Esophagus muscularis mucosa (tissue), 4 donors: ENCODE measurements at regions not wholly inside any gene's neighbourhood (a gene's known extent, or its start where the extent isn't known, plus 50 kb on each side); places are given as distances from the start of the nearest gene placed in this dataset.

Experiments used
- DNase-seq: peaks from one replicate; pipeline ENCODE4 v3.0.0-alpha.2; 2017; ENCODE audit errors: extremely low spot score
- H3K27ac ChIP-seq, 4 donors: fragments of 200-600 bp; sonication (generic); replicated peaks in 1 of 4; 1 replicate in 3 of 4; 2 replicates in 1 of 4; pipeline ENCODE4 v1.5.1; 2016 to 2019; ENCODE audit warnings: mild to moderate bottlenecking in 1 of 4
- H3K27me3 ChIP-seq, 4 donors: fragments of 200-600 bp; sonication (generic); one replicate each; pipeline versions ENCODE4 v1.5.1 to v1.6.0; 2016 to 2019
- H3K36me3 ChIP-seq, 4 donors: fragments of 200-600 bp; sonication (generic); one replicate each; pipeline ENCODE4 v1.5.1; 2016 to 2019
- H3K4me1 ChIP-seq, 4 donors: fragments of 200-600 bp; sonication (generic); one replicate each; pipeline ENCODE4 v1.5.1; 2016 to 2019
- H3K4me3 ChIP-seq, 4 donors: fragments of 200-600 bp; sonication (generic); 1 replicate in 2 of 4; 2 replicates in 2 of 4; pipeline ENCODE4 v1.5.1; 2016 to 2019; ENCODE audit warnings: mild to moderate bottlenecking in 4 of 4, moderate library complexity in 1 of 4
- H3K9me3 ChIP-seq, 4 donors: fragments of 200-600 bp; sonication (generic); 1 replicate in 3 of 4; 2 replicates in 1 of 4; pipeline ENCODE4 v1.5.1; 2016 to 2019
- EP300 ChIP-seq: sonication (generic); formaldehyde crosslinking; IDR thresholded peaks from one replicate; pipeline ENCODE4 v1.6.1; 2017; ENCODE audit warnings: antibody characterized with exemption
- POLR2A ChIP-seq: fragments of 450-650 bp; IDR thresholded peaks from one replicate; pipeline ENCODE4 v1.6.1; 2017; ENCODE audit warnings: antibody characterized with exemption, moderate library complexity, mild to moderate bottlenecking, low read depth
- POLR2AphosphoS5 ChIP-seq, 2 donors: sonication (generic); formaldehyde crosslinking; IDR thresholded peaks; one replicate each; pipeline ENCODE4 v1.6.1; 2017; ENCODE audit warnings: antibody characterized with exemption in 2 of 2
- WGBS: methylation state at CpG from one replicate; pipeline ENCODE4 v1.1.5; 2018; 5-methylcytosine and 5-hydroxymethylcytosine counted together
- intact Hi-C: fragments of 100-400 bp; cut with DNase I; formaldehyde crosslinking; loops from one replicate; pipeline ENCODE4 v1.15.1; 2023
- TF ChIP-seq, protein P1 (sequence below), 3 experiments: fragments of 200-600 bp in 2 of 3; fragments of 450-650 bp in 1 of 3; sonication (generic) in 2 of 3; IDR thresholded peaks; one replicate each; pipeline ENCODE4 v1.5.1; 2017 to 2019; ENCODE audit warnings: antibody characterized with exemption in 3 of 3, mild to moderate bottlenecking in 2 of 3, moderate library complexity in 1 of 3

DNA sequence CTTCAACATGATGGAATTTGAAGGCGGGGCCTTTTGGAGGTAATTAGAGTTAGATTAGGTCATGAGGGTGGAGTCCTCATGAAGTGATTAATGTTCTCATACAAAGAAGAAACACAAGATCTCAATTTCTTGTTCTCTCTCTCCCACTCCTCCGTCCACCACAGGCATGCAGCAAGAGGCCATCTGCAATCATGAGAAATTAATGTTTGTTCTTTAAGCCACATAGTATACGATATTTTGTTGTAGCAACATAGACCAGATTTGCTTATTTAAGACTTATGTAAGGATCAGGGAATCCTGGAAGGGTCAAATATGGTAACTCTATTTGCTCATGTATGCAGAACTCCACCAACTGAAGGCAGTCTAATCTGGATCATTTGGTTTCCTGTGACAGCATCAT, 429.0 kb downstream of the LRIG3 start:
- Histone ChIP-seq H3K4me3 (no peak overlapping the region), H3K36me3 (no peaks in the 10 kb centered on the region), H3K4me1 (no peaks in the 10 kb centered on the region), H3K27ac (no peak overlapping the region), H3K9me3 (no peaks in the 10 kb centered on the region), H3K27me3 (no peaks in the 10 kb centered on the region)
- DNase-seq = no peak
- TF ChIP-seq POLR2A (no peak), EP300 (no peak), POLR2AphosphoS5 (IDR thresholded peaks at IDR 0.05) (no peak)
- TF ChIP-seq, protein P1, sequence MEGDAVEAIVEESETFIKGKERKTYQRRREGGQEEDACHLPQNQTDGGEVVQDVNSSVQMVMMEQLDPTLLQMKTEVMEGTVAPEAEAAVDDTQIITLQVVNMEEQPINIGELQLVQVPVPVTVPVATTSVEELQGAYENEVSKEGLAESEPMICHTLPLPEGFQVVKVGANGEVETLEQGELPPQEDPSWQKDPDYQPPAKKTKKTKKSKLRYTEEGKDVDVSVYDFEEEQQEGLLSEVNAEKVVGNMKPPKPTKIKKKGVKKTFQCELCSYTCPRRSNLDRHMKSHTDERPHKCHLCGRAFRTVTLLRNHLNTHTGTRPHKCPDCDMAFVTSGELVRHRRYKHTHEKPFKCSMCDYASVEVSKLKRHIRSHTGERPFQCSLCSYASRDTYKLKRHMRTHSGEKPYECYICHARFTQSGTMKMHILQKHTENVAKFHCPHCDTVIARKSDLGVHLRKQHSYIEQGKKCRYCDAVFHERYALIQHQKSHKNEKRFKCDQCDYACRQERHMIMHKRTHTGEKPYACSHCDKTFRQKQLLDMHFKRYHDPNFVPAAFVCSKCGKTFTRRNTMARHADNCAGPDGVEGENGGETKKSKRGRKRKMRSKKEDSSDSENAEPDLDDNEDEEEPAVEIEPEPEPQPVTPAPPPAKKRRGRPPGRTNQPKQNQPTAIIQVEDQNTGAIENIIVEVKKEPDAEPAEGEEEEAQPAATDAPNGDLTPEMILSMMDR (IDR thresholded peaks at IDR 0.05) = no peak
- 64% methylated on average over 3 of the region's 3 CpGs for WGBS
- intact Hi-C loops = no loop called here

DNA sequence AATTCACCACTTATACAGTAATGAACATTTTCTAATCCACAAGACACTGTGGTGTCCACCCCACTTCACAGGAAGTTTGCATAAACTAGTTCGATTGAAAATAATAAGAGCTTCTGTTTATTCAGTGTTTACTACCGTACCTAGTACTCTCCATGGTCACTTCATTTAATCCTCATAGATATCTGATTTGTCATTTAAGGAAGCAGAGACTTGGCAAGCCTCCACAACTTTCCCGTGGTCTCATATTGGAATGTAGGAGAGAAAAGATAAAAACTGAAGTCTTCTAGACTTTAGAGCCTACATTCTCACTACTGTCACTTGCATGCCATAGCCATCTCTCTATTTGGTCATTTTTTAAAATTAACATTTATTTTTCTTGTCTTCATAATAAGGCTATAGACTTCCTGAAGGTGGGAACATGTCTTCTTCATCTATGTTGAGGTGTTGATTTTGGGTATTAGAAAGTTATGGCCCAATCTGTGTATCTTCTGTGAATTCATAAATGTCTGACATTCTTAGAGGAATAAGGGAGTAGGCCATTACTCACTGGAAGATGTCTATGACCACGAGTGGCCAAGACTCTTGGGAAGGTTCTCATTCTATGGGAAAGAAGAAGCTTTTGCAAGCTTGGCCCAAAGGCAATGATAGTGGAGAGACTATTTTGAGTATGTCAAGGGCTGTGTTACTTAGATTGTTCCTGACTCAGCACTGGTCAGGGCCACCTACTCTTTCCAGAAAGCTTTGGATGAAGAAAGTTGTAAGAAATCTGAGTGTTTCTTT, 423.7 kb downstream of the LRIG3 start:
- no peaks in the 10 kb centered on the region for H3K36me3 ChIP-seq
- H3K4me3 ChIP-seq = no peak overlapping the region
- no peaks in the 10 kb centered on the region for H3K27me3 ChIP-seq
- peaks cover 0 to 2% (median under 1%) of the 10 kb centered on the region in 4 donors for H3K4me1 ChIP-seq
- H3K27ac ChIP-seq = no peak overlapping the region
- no peaks in the 10 kb centered on the region for H3K9me3 ChIP-seq
- intact Hi-C loops = no loop called here
- TF ChIP-seq, protein P1 (IDR thresholded peaks at IDR 0.05) = no peak
- TF ChIP-seq EP300 (no peak), POLR2A (no peak), POLR2AphosphoS5 (IDR thresholded peaks at IDR 0.05) (no peak)
- 75% methylated on average over 4 of the region's 4 CpGs for WGBS
- DNase-seq = no peak

DNA sequence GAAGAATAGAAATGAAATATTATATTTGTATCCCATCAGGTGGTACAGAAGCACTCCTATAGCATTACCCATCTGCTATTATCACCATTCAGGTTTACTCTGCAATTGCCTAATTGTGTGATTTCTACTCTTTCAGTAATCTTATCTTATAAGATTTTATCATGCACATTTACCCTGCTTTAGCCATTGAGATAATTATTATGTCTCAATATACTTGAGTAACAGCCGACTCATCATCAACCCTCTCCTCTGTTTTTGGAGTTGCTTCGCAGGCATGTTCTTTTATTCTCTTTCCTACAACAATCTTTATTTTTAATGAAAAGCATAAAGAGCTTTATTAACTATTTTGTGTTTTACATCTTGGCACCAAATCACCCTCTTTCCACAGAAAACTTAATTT, 419.9 kb downstream of the LRIG3 start:
- DNase-seq = no peak
- no peaks in the 10 kb centered on the region for H3K9me3 ChIP-seq
- no peak for TF ChIP-seq POLR2A
- no peak for TF ChIP-seq POLR2AphosphoS5 (IDR thresholded peaks at IDR 0.05)
- TF ChIP-seq, protein P1 (IDR thresholded peaks at IDR 0.05) = no peak
- no peak for TF ChIP-seq EP300
- H3K27ac ChIP-seq = no peak overlapping the region
- WGBS = 75% methylated on average over 2 of the region's 2 CpGs
- H3K27me3 ChIP-seq = no peaks in the 10 kb centered on the region
- peaks cover 0 to 15% (median 13%) of the 10 kb centered on the region in 4 donors for H3K4me1 ChIP-seq
- H3K4me3 ChIP-seq = no peak overlapping the region
- no peaks in the 10 kb centered on the region for H3K36me3 ChIP-seq
- intact Hi-C loops = no loop called here

DNA sequence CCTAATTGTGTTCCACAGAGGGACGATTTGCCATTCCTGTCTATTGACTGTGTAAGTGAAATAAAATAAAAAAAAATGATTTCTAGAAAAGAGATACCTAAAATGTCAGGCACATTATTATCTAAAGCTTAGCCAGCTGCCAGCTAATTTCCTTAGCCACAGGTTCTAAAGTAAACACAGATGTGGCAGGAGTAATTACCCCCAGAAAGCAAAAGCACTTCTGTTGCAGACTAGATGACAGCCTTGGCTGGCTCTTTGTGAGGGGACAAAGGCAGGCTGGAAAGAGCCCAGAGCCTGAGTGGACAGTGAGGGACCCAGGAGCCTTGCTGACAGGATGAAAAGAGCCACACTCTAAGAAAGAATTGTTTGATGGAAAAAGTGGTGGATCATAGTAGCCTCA, 418.1 kb downstream of the LRIG3 start:
- intact Hi-C loops = no loop called here

More for the DNA sequence above, 418.1 kb downstream of the LRIG3 start:
- H3K9me3 ChIP-seq = no peaks in the 10 kb centered on the region
- H3K27me3 ChIP-seq = no peaks in the 10 kb centered on the region
- no peak overlapping the region for H3K4me3 ChIP-seq
- H3K4me1 ChIP-seq = peaks cover 0 to 15% (median 13%) of the 10 kb centered on the region in 4 donors
- no peak for DNase-seq
- no peak for TF ChIP-seq POLR2A
- no peak for TF ChIP-seq EP300
- TF ChIP-seq, protein P1 (IDR thresholded peaks at IDR 0.05) = no peak
- TF ChIP-seq POLR2AphosphoS5 (IDR thresholded peaks at IDR 0.05) = no peak
- 9% methylated on average over 1 of the region's 1 CpG for WGBS
- H3K36me3 ChIP-seq = no peaks in the 10 kb centered on the region
- H3K27ac ChIP-seq = no peak overlapping the region
